Activated CD8-positive, alpha-beta memory T cell treated with anti-CD3 and anti-CD28 coated beads, Interleukin-2, amount 50 U/mL, for 24 hours (primary cell): ENCODE measurements at regions not wholly inside any gene's neighbourhood (a gene's known extent, or its start where the extent isn't known, plus 50 kb on each side); places are given as distances from the start of the nearest gene placed in this dataset.

Experiments used
- DNase-seq: peaks from one replicate; pipeline ENCODE4 v3.0.0-alpha.2; 2020; ENCODE audit errors: extremely low read depth

DNA sequence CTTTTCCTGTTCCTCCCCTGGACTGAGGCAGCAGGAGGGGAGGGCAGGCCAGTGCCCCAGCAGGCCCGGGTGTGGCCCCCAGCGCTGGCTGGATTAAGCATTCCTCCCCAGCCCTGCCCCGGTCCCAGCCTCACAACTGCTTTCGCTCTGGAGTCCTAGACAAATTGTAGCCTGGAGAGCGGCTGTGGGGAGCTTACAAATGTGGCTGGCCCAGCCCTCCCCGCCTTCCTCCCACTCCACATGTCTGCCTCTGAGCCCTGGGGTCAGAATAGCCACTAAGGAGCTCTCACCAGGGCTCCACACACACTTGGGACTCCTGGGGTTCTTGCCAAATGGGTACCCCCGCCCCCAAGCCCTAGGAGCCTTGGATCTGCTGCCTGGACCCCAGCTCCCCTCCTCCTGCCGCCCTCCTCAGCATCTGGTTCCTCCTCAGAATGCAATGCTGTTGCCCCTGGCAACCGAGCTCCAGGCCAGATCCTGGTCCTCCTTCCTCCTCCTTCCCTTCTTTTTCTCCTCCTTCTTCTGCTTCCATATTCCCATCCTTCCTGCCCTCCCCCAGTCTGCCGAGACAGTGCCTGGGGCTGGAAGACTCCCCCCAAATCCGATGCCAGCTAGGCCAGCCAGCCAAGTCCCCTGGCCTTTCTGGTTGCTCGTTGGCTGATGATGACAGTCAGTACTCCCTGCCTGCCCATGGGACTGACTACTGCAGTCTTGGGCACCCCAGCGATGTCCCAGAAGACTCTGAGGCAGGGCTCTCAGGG, 91.1 kb downstream of the LINGO1 start:
- no peak for DNase-seq

DNA sequence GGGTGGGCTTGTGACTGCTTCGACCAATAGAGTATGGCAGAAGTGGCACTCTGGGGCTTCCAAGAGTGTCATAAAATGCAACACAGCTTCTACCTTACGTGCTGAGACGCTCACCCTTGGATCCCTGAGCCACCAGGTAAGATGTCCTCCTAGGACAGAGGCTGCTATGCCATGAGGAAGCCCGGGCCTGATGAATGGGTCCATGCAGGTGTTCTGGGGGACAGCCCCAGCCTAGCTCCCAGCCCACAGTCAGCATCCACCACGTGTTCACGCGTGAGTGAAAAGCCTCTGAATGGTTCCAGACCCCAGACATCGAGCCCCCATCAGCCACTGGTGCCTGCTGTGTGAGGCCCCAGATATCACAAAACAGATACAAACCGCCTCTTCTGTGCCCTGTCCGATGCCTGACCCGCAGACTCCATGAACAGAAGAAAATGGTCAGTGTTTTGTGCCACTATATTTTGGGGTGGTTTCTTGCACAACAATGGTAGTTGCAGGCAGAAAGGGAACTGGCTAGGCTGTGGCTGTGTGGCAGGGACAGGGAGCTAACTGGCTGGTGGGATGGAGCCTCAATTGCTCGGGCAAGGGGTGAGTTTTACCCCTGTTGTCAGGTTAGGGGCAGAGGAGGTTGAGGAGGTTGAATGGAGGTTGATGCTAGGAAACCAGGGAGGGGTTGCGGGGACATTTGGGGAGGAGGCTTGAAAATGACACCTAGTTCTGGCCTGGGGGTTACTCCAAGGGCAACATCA, 92.2 kb downstream of the LINGO1 start:
- no peak for DNase-seq

DNA sequence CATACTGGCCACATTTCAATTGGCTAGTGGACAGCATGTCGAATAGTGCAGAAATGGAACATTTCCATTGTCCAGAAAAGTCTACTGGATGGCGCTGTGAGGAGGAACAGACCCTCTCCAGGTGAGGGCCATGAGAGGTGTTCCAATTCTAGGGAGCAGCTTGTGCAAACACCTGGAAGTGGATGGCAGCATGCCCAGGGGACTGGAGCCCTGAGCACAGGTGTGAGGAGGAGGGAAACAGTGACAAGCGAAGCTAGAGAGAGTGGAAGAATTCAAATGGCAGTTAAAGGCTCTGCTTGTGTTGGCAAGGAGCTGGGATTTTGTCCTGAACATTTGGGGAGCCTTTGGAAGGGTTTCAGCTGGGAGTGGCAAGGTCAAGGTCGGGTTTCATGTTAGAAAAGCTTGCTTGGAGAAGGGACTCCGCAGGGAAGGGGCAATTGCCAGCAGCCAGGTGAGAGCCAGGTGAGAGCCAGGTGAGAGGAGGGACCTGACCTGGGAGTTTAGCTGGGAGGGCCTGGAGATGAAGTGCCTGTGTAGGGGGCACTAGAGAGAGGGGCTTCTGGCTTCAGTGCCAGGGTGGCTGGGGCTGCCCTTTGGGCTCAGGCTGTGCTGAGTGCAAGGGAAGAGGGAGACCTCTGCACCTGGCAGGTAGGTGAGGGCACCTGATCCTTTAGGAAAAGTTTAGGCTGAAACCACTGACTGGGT, 93.8 kb downstream of the LINGO1 start:
- DNase-seq = no peak

DNA sequence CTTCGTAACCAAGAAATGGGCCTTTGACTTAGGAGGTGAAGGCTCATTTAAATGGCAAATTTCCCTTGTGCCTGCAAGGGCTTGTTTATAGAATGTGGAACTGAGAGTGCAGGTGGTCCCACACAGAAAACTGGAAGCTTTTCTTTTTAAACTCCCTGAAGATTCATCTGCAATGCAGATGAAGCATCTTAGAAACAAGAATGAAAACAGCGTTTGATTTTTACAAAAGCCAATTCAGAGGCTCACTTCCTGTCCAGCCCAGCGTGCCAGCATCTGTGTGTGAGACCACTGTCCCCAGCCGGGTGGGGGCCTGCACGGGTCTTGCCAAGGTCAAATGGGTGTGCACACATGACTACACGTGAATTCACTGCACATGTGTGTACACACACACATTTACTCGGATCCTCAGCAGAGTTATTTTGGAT, 94.7 kb downstream of the LINGO1 start:
- DNase-seq = no peak

DNA sequence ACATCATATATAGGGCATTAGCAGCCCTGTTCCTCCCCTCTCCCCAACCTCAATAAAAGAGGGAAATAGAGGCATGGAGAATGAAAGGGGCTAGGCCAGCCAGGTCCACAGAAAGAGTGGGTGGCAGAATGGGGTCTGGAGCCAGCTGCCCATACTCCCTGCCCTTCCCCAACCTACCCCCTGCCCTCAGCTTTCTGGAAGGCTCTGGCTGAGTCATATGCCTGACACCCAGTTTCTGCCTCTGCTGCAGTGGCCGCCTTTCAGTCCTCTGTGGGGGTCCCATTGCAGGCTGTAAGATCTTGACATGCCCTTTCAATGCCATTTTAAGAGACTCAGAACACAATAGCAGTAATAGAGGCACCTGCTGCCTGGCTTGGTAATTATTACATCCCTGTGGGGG, 95.7 kb downstream of the LINGO1 start:
- no peak for DNase-seq

DNA sequence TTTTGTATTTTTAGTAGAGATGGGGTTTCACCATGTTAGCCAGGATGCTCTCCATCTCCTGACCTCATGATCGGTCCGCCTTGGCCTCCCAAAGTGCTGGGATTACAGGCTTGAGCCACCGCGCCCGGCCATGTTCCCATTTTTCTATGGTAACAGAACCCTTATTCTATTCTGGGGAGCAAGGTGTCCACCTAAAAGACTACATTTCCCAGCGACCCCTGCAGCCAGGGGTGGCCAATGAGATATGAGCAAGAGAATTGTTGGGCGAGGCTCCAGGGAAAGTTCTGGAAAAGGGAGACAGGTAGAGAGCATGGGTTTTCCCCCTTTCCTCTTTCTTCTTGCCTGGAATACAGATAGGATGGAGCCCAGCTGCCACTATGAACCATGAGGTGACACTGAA, 96.9 kb downstream of the LINGO1 start:
- no peak for DNase-seq
